ENCODE measurements at regions not wholly inside any gene's neighbourhood (a gene's known extent, or its start where the extent isn't known, plus 50 kb on each side); places are given as distances from the start of the nearest gene placed in this dataset.
"Not testable (repeated sequence)": the region's sequence is repeated elsewhere in the genome, so short reads cannot be mapped to it uniquely, and the experiment has no call there.

DNA sequence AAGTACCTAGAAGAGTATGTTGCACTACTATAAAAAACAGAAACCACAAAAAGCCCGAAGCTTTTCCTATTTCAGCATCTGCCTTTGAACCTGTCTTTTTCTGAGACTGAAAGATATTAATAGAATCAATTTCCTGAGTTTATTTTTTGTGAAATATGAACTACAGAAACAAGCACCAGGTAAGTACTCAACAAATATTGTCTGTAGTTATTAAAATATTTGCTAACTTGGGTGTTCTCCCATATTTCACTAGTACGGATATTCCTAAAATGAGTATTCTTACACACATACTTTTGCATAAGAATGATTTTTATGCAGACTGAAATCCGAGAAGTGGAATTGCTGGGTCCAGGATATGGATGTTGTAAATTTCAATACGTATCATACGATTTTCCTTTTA is 188.0 kb downstream of the OR4C45 start:
- WGBS (ENCODE audit: extremely low coverage, insufficient read length, low lambda C conversion rate): no CpG with 5 or more reads among the region's 5 CpGs

DNA sequence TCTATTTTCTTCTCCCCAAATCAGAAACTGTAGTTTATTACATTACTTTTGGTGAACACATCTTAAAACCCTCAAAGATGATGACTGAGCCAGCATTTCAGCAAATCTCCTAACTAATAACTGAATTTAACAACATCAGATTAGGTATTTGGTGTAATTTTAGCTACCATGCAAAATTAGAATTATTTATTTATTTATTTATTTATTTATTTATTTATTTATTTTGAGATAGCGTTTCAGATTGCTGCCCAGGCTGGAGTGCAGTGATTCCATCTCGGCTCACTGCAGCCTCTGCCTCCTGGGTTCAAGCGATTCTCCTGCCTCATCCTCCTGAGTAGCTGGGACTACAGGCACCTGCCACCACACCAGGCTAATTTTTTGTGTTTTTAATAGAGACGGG is 205.7 kb downstream of the OR4C45 start:
- H2BK120ac ChIP-seq (ENCODE audit: low read depth, low read length, poor library complexity, severe bottlenecking); H3K4me1 Mint-ChIP-seq: not testable (repeated sequence)

More for the DNA sequence above, 188.0 kb downstream of the OR4C45 start:
- Histone ChIP-seq H4K91ac (ENCODE audit: insufficient read length, low read depth, low read length) (no peak overlapping the region), H4K8ac (replicated peaks; ENCODE audit: insufficient read length, low read depth, low read length) (no peak overlapping the region), H4K20me1 (ENCODE audit: control insufficient read depth, insufficient read depth, insufficient read length) (no peaks in the 10 kb centered on the region), H3K9me3 (ENCODE audit: control insufficient read depth, low read depth, low read length) (peaks cover 60% of the 10 kb centered on the region), H3K56ac (ENCODE audit: insufficient read length, low read depth, low read length) (no peak overlapping the region), H2BK15ac (ENCODE audit: low read depth, low read length) (no peak overlapping the region), H3K4me2 (ENCODE audit: insufficient read depth, insufficient read length, low read length) (no peak overlapping the region), H3K14ac (ENCODE audit: insufficient read depth, low read length) (no peak overlapping the region), H3K23ac (ENCODE audit: insufficient read length, low read depth, low read length) (no peak overlapping the region), H3K79me2 (ENCODE audit: insufficient read depth, low read length) (no peaks in the 10 kb centered on the region), H2BK5ac (ENCODE audit: insufficient read length, low read length) (no peak overlapping the region), H3K4me1 (ENCODE audit: insufficient read depth, low read length) (no peaks in the 10 kb centered on the region), H3K23me2 (ENCODE audit: insufficient read length, low read depth, low read length, poor library complexity, severe bottlenecking) (no peaks in the 10 kb centered on the region), H3K27me3 (ENCODE audit: insufficient read depth, low read length) (no peaks in the 10 kb centered on the region), H2AK5ac (ENCODE audit: insufficient read length, low read length) (no peak overlapping the region), H2BK12ac (ENCODE audit: insufficient read length, low read depth, low read length) (no peak overlapping the region), H3K27ac (ENCODE audit: insufficient read length, low read depth, low read length) (no peak overlapping the region), H2AFZ (ENCODE audit: low read length) (no peak overlapping the region), H3T11ph (ENCODE audit: low read length) (no peak overlapping the region), H3K79me1 (ENCODE audit: insufficient read depth, low read depth, low read length, poor library complexity, severe bottlenecking) (no peaks in the 10 kb centered on the region), H2BK120ac (ENCODE audit: low read depth, low read length, poor library complexity, severe bottlenecking) (no peak overlapping the region), H3K9ac (ENCODE audit: extremely low read depth, insufficient read length, low read length) (no peak overlapping the region), H3K4ac (ENCODE audit: low read depth, low read length) (no peak overlapping the region), H4K5ac (ENCODE audit: insufficient read length, low read depth, low read length) (no peak overlapping the region), H3K18ac (ENCODE audit: insufficient read length, low read depth, low read length) (no peak overlapping the region), H2BK20ac (ENCODE audit: low read depth, low read length, poor library complexity, severe bottlenecking) (no peak overlapping the region)
- no peak for DNase-seq
- Mint-ChIP-seq H3K4me1 (no peaks in the 10 kb centered on the region), H3K27ac (no peak overlapping the region), H3K4me3 (no peak overlapping the region), H3K36me3 (ENCODE audit: insufficient read depth in 1 of 3, low read depth in 3 of 3) (peaks cover 5 to 17% (median 10%) of the 10 kb centered on the region in 3 experiments; a peak in 5 of 7 replicates), H3K27me3 (ENCODE audit: low read depth) (no peaks in the 10 kb centered on the region; the same call in 1 of the 2 replicates), H3K9me3 (peaks cover 66 to 72% of the 10 kb centered on the region in 2 experiments)
- TF ChIP-seq, protein P1, sequence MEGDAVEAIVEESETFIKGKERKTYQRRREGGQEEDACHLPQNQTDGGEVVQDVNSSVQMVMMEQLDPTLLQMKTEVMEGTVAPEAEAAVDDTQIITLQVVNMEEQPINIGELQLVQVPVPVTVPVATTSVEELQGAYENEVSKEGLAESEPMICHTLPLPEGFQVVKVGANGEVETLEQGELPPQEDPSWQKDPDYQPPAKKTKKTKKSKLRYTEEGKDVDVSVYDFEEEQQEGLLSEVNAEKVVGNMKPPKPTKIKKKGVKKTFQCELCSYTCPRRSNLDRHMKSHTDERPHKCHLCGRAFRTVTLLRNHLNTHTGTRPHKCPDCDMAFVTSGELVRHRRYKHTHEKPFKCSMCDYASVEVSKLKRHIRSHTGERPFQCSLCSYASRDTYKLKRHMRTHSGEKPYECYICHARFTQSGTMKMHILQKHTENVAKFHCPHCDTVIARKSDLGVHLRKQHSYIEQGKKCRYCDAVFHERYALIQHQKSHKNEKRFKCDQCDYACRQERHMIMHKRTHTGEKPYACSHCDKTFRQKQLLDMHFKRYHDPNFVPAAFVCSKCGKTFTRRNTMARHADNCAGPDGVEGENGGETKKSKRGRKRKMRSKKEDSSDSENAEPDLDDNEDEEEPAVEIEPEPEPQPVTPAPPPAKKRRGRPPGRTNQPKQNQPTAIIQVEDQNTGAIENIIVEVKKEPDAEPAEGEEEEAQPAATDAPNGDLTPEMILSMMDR (conservative IDR thresholded peaks at IDR 0.05): no peak

More for the DNA sequence above, 205.7 kb downstream of the OR4C45 start:
- Mint-ChIP-seq H3K9me3 (peaks cover 82 to 87% of the 10 kb centered on the region in 2 experiments), H3K36me3 (ENCODE audit: insufficient read depth in 1 of 3, low read depth in 3 of 3) (peaks cover 0 to 22% (median 6%) of the 10 kb centered on the region in 3 experiments; a peak in 3 of 7 replicates)
- not testable (repeated sequence) for H3K4me2 ChIP-seq (ENCODE audit: insufficient read depth, insufficient read length, low read length); H3K27ac Mint-ChIP-seq; DNase-seq; H3K4me3 Mint-ChIP-seq; H2BK12ac ChIP-seq (ENCODE audit: insufficient read length, low read depth, low read length); H3K9ac ChIP-seq (ENCODE audit: extremely low read depth, insufficient read length, low read length); H3T11ph ChIP-seq (ENCODE audit: low read length); H3K18ac ChIP-seq (ENCODE audit: insufficient read length, low read depth, low read length); H4K8ac ChIP-seq (replicated peaks; ENCODE audit: insufficient read length, low read depth, low read length); H2BK5ac ChIP-seq (ENCODE audit: insufficient read length, low read length); H3K4ac ChIP-seq (ENCODE audit: low read depth, low read length); H3K27ac ChIP-seq (ENCODE audit: insufficient read length, low read depth, low read length); H3K79me1 ChIP-seq (ENCODE audit: insufficient read depth, low read depth, low read length, poor library complexity, severe bottlenecking); H3K27me3 ChIP-seq (ENCODE audit: insufficient read depth, low read length); H4K5ac ChIP-seq (ENCODE audit: insufficient read length, low read depth, low read length); H2AFZ ChIP-seq (ENCODE audit: low read length); H3K27me3 Mint-ChIP-seq (ENCODE audit: low read depth); H3K79me2 ChIP-seq (ENCODE audit: insufficient read depth, low read length); H4K91ac ChIP-seq (ENCODE audit: insufficient read length, low read depth, low read length); H3K23ac ChIP-seq (ENCODE audit: insufficient read length, low read depth, low read length); H3K56ac ChIP-seq (ENCODE audit: insufficient read length, low read depth, low read length); H2BK20ac ChIP-seq (ENCODE audit: low read depth, low read length, poor library complexity, severe bottlenecking); H2BK15ac ChIP-seq (ENCODE audit: low read depth, low read length); H3K23me2 ChIP-seq (ENCODE audit: insufficient read length, low read depth, low read length, poor library complexity, severe bottlenecking); H4K20me1 ChIP-seq (ENCODE audit: control insufficient read depth, insufficient read depth, insufficient read length); H3K14ac ChIP-seq (ENCODE audit: insufficient read depth, low read length); H3K4me1 ChIP-seq (ENCODE audit: insufficient read depth, low read length); H2AK5ac ChIP-seq (ENCODE audit: insufficient read length, low read length)
- peaks cover 59% of the 10 kb centered on the region for H3K9me3 ChIP-seq (ENCODE audit: control insufficient read depth, low read depth, low read length)
- no CpG with 5 or more reads among the region's 4 CpGs for WGBS (ENCODE audit: extremely low coverage, insufficient read length, low lambda C conversion rate)

Data from H9 (cell line).